ENCODE measurements at regions not wholly inside any gene's neighbourhood (a gene's known extent, or its start where the extent isn't known, plus 50 kb on each side); places are given as distances from the start of the nearest gene placed in this dataset.

- no peaks in the 10 kb centered on the region for H3K9me3 ChIP-seq
- 70 to 71% methylated on average over 3 of the region's 3 CpGs for WGBS, 2 donors
- TF ChIP-seq POLR2A (IDR thresholded peaks at IDR 0.05): no peak
- TF ChIP-seq, protein P1, sequence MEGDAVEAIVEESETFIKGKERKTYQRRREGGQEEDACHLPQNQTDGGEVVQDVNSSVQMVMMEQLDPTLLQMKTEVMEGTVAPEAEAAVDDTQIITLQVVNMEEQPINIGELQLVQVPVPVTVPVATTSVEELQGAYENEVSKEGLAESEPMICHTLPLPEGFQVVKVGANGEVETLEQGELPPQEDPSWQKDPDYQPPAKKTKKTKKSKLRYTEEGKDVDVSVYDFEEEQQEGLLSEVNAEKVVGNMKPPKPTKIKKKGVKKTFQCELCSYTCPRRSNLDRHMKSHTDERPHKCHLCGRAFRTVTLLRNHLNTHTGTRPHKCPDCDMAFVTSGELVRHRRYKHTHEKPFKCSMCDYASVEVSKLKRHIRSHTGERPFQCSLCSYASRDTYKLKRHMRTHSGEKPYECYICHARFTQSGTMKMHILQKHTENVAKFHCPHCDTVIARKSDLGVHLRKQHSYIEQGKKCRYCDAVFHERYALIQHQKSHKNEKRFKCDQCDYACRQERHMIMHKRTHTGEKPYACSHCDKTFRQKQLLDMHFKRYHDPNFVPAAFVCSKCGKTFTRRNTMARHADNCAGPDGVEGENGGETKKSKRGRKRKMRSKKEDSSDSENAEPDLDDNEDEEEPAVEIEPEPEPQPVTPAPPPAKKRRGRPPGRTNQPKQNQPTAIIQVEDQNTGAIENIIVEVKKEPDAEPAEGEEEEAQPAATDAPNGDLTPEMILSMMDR (IDR thresholded peaks at IDR 0.05): no peak
- H3K36me3 ChIP-seq: no peaks in the 10 kb centered on the region
- no peaks in the 10 kb centered on the region for H3K27me3 ChIP-seq
- no peak overlapping the region for H3K27ac ChIP-seq
- intact Hi-C loops (cut with DNase I): no loop called here
- H3K4me1 ChIP-seq: no peaks in the 10 kb centered on the region
- no peak for DNase-seq
- H3K4me3 ChIP-seq: no peak overlapping the region
These were observed 724.2 kb downstream of the GATA3 start for GRCh38 chr10:8778713-8779112.

DNA sequence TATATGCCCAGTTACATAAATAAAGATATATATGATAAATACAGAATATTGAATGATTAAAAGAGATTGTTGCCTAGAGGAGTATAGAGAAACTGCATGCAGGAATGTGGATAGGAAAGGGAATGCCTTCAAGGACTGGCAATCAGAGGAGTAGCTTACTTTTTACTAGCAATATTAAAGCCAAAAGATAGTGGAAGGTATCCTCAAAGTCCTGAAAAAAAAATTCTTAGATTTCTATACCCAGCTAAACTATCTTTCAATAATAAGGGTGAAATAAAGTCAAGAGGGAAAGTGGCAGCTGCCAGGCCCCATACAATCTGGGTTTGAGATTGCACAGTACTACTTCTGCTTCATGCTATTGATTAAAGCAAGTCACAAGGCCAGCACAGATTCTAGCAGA lies 733.2 kb downstream of the GATA3 start:
- peaks cover 0 to 14% (median 12%) of the 10 kb centered on the region in 3 donors for H3K9me3 ChIP-seq
- H3K4me1 ChIP-seq: no peaks in the 10 kb centered on the region
- intact Hi-C loops (cut with DNase I): no loop called here

DNA sequence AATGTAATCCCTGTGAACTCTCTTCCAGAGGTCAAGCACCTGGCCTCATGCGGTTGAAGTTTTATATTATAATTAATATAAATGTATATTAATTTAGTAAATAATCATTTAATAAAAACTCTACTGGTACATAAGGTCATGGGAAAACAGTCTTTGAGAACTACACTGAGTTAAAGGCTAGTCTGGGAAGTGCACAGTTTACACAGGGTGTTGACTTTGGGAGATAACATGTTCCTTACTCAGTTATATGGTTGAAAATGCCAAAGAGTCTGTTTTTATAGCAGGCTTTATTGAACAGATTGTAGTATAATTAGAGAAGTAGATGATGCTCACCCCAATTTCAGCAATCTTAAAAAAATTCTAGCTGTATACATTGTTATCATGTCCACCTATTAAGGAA lies 735.9 kb downstream of the GATA3 start:
- Histone ChIP-seq H3K4me1 (no peaks in the 10 kb centered on the region), H3K9me3 (peaks cover 0 to 14% (median 12%) of the 10 kb centered on the region in 3 donors), H3K4me3 (no peak overlapping the region), H3K27me3 (no peaks in the 10 kb centered on the region), H3K27ac (no peak overlapping the region), H3K36me3 (no peaks in the 10 kb centered on the region)
- intact Hi-C loops (cut with DNase I): no loop called here
- no peak for TF ChIP-seq POLR2A (IDR thresholded peaks at IDR 0.05)
- TF ChIP-seq, protein P1 (IDR thresholded peaks at IDR 0.05): no peak
- DNase-seq: no peak
- WGBS, 2 donors: 88 to 100% methylated on average over 1 of the region's 1 CpG

More for the DNA sequence above, 733.2 kb downstream of the GATA3 start:
- H3K36me3 ChIP-seq: no peaks in the 10 kb centered on the region
- TF ChIP-seq POLR2A (IDR thresholded peaks at IDR 0.05): no peak
- TF ChIP-seq, protein P1 (IDR thresholded peaks at IDR 0.05): no peak
- H3K4me3 ChIP-seq: no peak overlapping the region
- no peak for DNase-seq
- no peak overlapping the region for H3K27ac ChIP-seq
- no peaks in the 10 kb centered on the region for H3K27me3 ChIP-seq

- intact Hi-C loops (cut with DNase I): no loop called here
- no peak overlapping the region for H3K4me3 ChIP-seq
- H3K9me3 ChIP-seq: no peaks in the 10 kb centered on the region
- no peak overlapping the region for H3K27ac ChIP-seq
- no peak for TF ChIP-seq POLR2A (IDR thresholded peaks at IDR 0.05)
- TF ChIP-seq, protein P1 (IDR thresholded peaks at IDR 0.05): no peak
- no peaks in the 10 kb centered on the region for H3K27me3 ChIP-seq
- no peak for DNase-seq
- WGBS, 2 donors: 56 to 88% methylated on average over 1 to 2 of the region's 2 CpGs
- no peaks in the 10 kb centered on the region for H3K36me3 ChIP-seq
- H3K4me1 ChIP-seq: no peaks in the 10 kb centered on the region
These were observed 740.4 kb downstream of the GATA3 start for GRCh38 chr10:8794860-8795259.

DNA sequence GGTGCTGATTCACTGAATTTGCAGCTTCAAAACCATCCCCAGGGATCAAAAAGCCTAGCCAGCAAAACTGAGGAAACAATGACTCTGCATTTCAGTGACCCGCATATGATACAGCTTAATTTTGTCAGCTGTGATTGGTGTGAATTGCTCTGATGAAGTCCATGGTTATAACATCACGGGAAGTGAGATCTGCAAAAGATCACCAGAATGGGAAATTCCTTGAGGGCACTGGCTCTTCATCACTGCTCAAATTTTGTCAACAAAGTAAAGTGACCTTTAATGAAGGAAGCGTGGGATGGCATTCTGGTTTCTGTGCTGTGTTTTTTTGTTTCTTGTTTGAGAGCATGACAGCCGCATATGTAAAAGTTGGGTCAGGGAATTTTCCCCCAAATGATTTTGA lies 745.9 kb downstream of the GATA3 start:
- intact Hi-C loops (cut with DNase I): no loop called here
- WGBS, 2 donors: 69 to 72% methylated on average over 4 of the region's 4 CpGs
- Histone ChIP-seq H3K36me3 (no peaks in the 10 kb centered on the region), H3K27ac (no peak overlapping the region), H3K9me3 (no peaks in the 10 kb centered on the region), H3K4me3 (no peak overlapping the region), H3K27me3 (no peaks in the 10 kb centered on the region), H3K4me1 (no peaks in the 10 kb centered on the region)
- DNase-seq: no peak
- no peak for TF ChIP-seq POLR2A (IDR thresholded peaks at IDR 0.05)
- TF ChIP-seq, protein P1 (IDR thresholded peaks at IDR 0.05): no peak

All from esophagus squamous epithelium (tissue), 5 donors.